ENCODE measurements at regions not wholly inside any gene's neighbourhood (a gene's known extent, or its start where the extent isn't known, plus 50 kb on each side); places are given as distances from the start of the nearest gene placed in this dataset.

GRCh38 chr12:107480836-107481608 is 204.6 kb upstream of the PWP1 start:
- TF ChIP-seq ZNF232 (CRISPR knock-in tag; IDR thresholded peaks at IDR 0.05) (no peak), CREB1 (IDR thresholded peaks at IDR 0.05) (no peak), CREB1 (CRISPR knock-in tag; IDR thresholded peaks at IDR 0.05) (no peak), FOXP1 (CRISPR knock-in tag; IDR thresholded peaks at IDR 0.05) (no peak), SMC3 (conservative IDR thresholded peaks at IDR 0.05; ENCODE audit: insufficient read depth, low read depth, low read length) (no peak), CTCF (IDR thresholded peaks at IDR 0.05 in 2 of 3, conservative IDR thresholded peaks at IDR 0.05 in 1 of 3; ENCODE audit: insufficient read depth in 2 of 3, low read depth in 1 of 3, low read length in 3 of 3) (no peak), ZNF274 (IDR thresholded peaks at IDR 0.05; ENCODE audit: borderline replicate concordance, low read depth, low read length) (no peak), SREBF1 (IDR thresholded peaks at IDR 0.05; ENCODE audit: borderline replicate concordance, low read depth, low read length) (no peak), SAFB2 (IDR thresholded peaks at IDR 0.05; ENCODE audit: borderline replicate concordance, low read depth, low read length, severe bottlenecking) (no peak), ETV6 (IDR thresholded peaks at IDR 0.05; ENCODE audit: borderline replicate concordance in 1 of 2, low read depth in 2 of 2, low read length in 1 of 2) (no peak), ETV6 (CRISPR knock-in tag; IDR thresholded peaks at IDR 0.05; ENCODE audit: borderline replicate concordance) (no peak), STAT6 (CRISPR knock-in tag; IDR thresholded peaks at IDR 0.05) (no peak), USF1 (CRISPR knock-in tag; IDR thresholded peaks at IDR 0.05) (no peak)
